DOHH2 (cell line): ENCODE measurements at regions not wholly inside any gene's neighbourhood (a gene's known extent, or its start where the extent isn't known, plus 50 kb on each side); places are given as distances from the start of the nearest gene placed in this dataset.

Experiments used
- CTCF ChIP-seq: fragments of 200-600 bp; sonication (generic); IDR thresholded peaks from one replicate; pipeline ENCODE4 v1.5.1; 2014; ENCODE audit warnings: antibody characterized with exemption, mild to moderate bottlenecking, low read depth, low read length; ENCODE audit not compliant: poor library complexity, severe bottlenecking
- EZH2phosphoT487 ChIP-seq: fragments of 200-600 bp; sonication (generic); IDR thresholded peaks from 2 replicates; pipeline ENCODE4 v1.6.1; 2017; ENCODE audit warnings: borderline replicate concordance, mild to moderate bottlenecking, antibody characterized with exemption, low read length, moderate library complexity, mixed read lengths

- TF ChIP-seq CTCF, result no peak
- TF ChIP-seq EZH2phosphoT487, result no peak
Observed at GRCh38 chr10:2748287-2748686, 319.1 kb upstream of the PFKP start.
